SK-N-SH (cell line): ENCODE measurements at regions not wholly inside any gene's neighbourhood (a gene's known extent, or its start where the extent isn't known, plus 50 kb on each side); places are given as distances from the start of the nearest gene placed in this dataset.

Source experiments
- CTCF ChIA-PET: fragments of 300-600, 350-600 bp; formaldehyde crosslinking; extraction: SDS; loops from one replicate; lab custom pipeline; 2021; lab: Yijun Ruan, JAX
- POLR2A ChIA-PET: fragments of 350-600 bp; sonication (Branson Sonifier 250); formaldehyde crosslinking; extraction: SDS; loops from one replicate; lab custom pipeline; 2020; ENCODE audit warnings: antibody characterized with exemption, inconsistent platforms; lab: Yijun Ruan, JAX
- DNase-seq: peaks from one replicate; pipeline ENCODE4 v3.0.0; 2012
- H2AFZ ChIP-seq: fragments of 200-600 bp; sonication (generic); 2 replicates; pipeline ENCODE4 v1.8.1; 2016; ENCODE audit warnings: antibody characterized with exemption, mild to moderate bottlenecking, low read depth
- H3F3A ChIP-seq: fragments of 200-600 bp; sonication (generic); replicated peaks from 2 replicates; pipeline ENCODE3; 2016; ENCODE audit warnings: antibody characterized with exemption, mild to moderate bottlenecking; ENCODE audit not compliant: insufficient read depth
- H3K27ac ChIP-seq, 2 experiments: fragments of 200-500 bp in 1 of 2; fragments of 200-600 bp in 1 of 2; sonication (Bioruptor generic) in 1 of 2; sonication (generic), shearing (Covaris generic) in 1 of 2; 2 replicates each; pipeline versions ENCODE4 v1.5.1 to v1.6.1; 2014 to 2016; ENCODE audit warnings: low read depth in 2 of 2, inconsistent platforms in 1 of 2, low read length in 1 of 2, mild to moderate bottlenecking in 1 of 2, mixed read lengths in 1 of 2
- H3K27me3 ChIP-seq: fragments of 200-600 bp; sonication (generic), shearing (Covaris generic); 2 replicates; pipeline ENCODE4 v1.6.1; 2016; ENCODE audit warnings: mixed run types; ENCODE audit not compliant: insufficient read depth
- H3K36me3 ChIP-seq, 2 experiments: fragments of 200-500 bp in 1 of 2; fragments of 200-600 bp in 1 of 2; sonication (Bioruptor generic) in 1 of 2; sonication (generic) in 1 of 2; replicated peaks in 1 of 2; 2 replicates each; pipeline versions ENCODE3 to v1.5.1; 2014 to 2016; ENCODE audit warnings: low read length in 1 of 2, mild to moderate bottlenecking in 1 of 2; ENCODE audit not compliant: insufficient read depth in 2 of 2, control insufficient read depth in 1 of 2
- H3K4me1 ChIP-seq, 2 experiments: fragments of 200-500 bp in 1 of 2; fragments of 200-600 bp in 1 of 2; sonication (Bioruptor generic) in 1 of 2; sonication (generic), shearing (Covaris generic) in 1 of 2; 2 replicates each; pipeline versions ENCODE4 v1.5.1 to v1.6.1; 2014 to 2016; ENCODE audit warnings: low read depth in 1 of 2, low read length in 1 of 2, mixed run types in 1 of 2; ENCODE audit not compliant: insufficient read depth in 2 of 2, control insufficient read depth in 1 of 2
- H3K4me2 ChIP-seq: fragments of 200-600 bp; sonication (generic), shearing (Covaris generic); 2 replicates; pipeline ENCODE4 v1.6.1; 2017; ENCODE audit warnings: mixed run types
- H3K4me3 ChIP-seq, 2 experiments: fragments of 200-500 bp in 1 of 2; fragments of 200-600 bp in 1 of 2; sonication (Bioruptor generic) in 1 of 2; sonication (generic), shearing (Covaris generic) in 1 of 2; 2 replicates each; pipeline versions ENCODE4 v1.5.1 to v1.8.1; 2014 to 2016; ENCODE audit warnings: low read depth in 2 of 2, inconsistent platforms in 1 of 2, low read length in 1 of 2, mild to moderate bottlenecking in 1 of 2, mixed read lengths in 1 of 2, moderate library complexity in 1 of 2
- H3K79me2 ChIP-seq: fragments of 200-600 bp; sonication (generic); 2 replicates; pipeline ENCODE4 v1.8.1; 2017; ENCODE audit warnings: mild to moderate bottlenecking; ENCODE audit not compliant: insufficient read depth
- H3K9ac ChIP-seq: fragments of 200-600 bp; sonication (generic); 2 replicates; pipeline ENCODE4 v1.6.1; 2017; ENCODE audit warnings: mixed run types
- H3K9me2 ChIP-seq: fragments of 200-600 bp; sonication (generic); 2 replicates; pipeline ENCODE4 v1.6.1; 2017; ENCODE audit warnings: mixed run types
- H3K9me3 ChIP-seq: fragments of 200-600 bp; sonication (generic); 2 replicates; pipeline ENCODE4 v1.6.1; 2017; ENCODE audit warnings: mixed run types, mild to moderate bottlenecking, moderate library complexity
- H4K20me1 ChIP-seq: fragments of 200-600 bp; sonication (generic); 2 replicates; pipeline ENCODE4 v1.6.1; 2017; ENCODE audit warnings: mild to moderate bottlenecking, mixed run types; ENCODE audit not compliant: insufficient read depth
- ELF1 ChIP-seq: IDR thresholded peaks from 2 replicates; pipeline ENCODE4 v1.4.0; 2012
- FOSL2 ChIP-seq: IDR thresholded peaks from 2 replicates; pipeline ENCODE4 v1.4.0; 2012; ENCODE audit warnings: low read depth, mild to moderate bottlenecking, moderate library complexity, borderline replicate concordance
- GABPA ChIP-seq: IDR thresholded peaks from 2 replicates; pipeline ENCODE4 v1.4.0; 2012; ENCODE audit warnings: low read depth, mild to moderate bottlenecking
- GATA2 ChIP-seq: sonication (generic); formaldehyde crosslinking; IDR thresholded peaks from 2 replicates; pipeline ENCODE4 v1.5.0; 2020; ENCODE audit warnings: mild to moderate bottlenecking, missing genetic modification reagents
- NFIC ChIP-seq: IDR thresholded peaks from 2 replicates; pipeline ENCODE4 v1.4.0; 2012; ENCODE audit warnings: borderline replicate concordance
- RAD21 ChIP-seq: IDR thresholded peaks from 2 replicates; pipeline ENCODE4 v1.6.1; 2012; ENCODE audit warnings: mild to moderate bottlenecking, low read length
- SIN3A ChIP-seq: IDR thresholded peaks from 2 replicates; pipeline ENCODE4 v1.6.1; 2012; ENCODE audit warnings: low read depth, mild to moderate bottlenecking, low read length, moderate library complexity, borderline replicate concordance
- WGBS: methylation state at CpG from one replicate; pipeline ENCODE4 v1.1.6; 2017; ENCODE audit warnings: low lambda C conversion rate; 5-methylcytosine and 5-hydroxymethylcytosine counted together
- TF ChIP-seq, protein P1 (sequence below): fragments of 150-350 bp; IDR thresholded peaks from 2 replicates; pipeline ENCODE4 v1.6.1; 2017; ENCODE audit warnings: antibody characterized with exemption, low read length, low read depth, borderline replicate concordance
- TF ChIP-seq, protein P2 (sequence below): IDR thresholded peaks from 2 replicates; pipeline ENCODE4 v1.4.0; 2012; ENCODE audit warnings: low read depth, borderline replicate concordance
- TF ChIP-seq, protein P3 (sequence below): fragments of 150-350 bp; IDR thresholded peaks from 2 replicates; pipeline ENCODE4 v1.6.1; 2016; ENCODE audit warnings: mild to moderate bottlenecking, low read depth, low read length

DNA sequence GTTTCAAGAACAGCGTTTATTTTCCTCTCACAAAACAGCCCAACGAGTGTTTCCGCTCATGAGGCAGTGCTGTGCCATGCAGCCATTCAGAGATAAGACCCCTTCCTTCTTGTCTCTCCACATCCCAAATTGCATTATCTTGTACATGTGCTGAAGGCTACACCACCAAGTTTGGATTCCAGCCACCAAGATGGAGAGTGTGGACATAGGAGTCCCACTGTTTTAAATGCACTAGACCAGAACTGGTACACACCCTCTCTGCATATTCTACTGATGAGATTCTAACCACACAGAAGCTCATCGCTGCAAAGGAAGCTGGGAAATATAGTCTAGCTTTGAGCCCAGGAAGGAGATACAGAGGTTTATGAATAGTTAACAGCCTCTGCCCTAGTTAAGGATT, 509.4 kb downstream of the NFIB start:
- H3K79me2 ChIP-seq: no peaks in the 10 kb centered on the region
- no peak for DNase-seq

DNA sequence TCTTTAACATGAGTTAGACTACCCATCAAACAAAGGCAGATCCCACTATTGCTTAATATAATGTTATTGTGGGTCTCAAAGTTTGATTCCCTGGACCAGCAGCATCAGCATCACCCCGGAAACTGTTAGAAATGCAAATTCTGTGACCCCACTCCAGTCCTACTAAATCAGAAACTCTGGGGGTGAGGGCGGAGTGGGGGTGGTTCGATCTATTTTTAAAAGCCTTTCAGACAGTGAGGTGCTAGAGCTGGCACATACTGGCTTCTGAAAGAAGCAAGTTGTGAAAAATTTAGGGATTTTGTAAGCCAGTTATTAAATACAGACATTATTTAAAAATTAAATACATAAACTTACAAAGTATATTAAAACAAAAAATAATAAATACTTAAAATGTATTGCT, 513.2 kb downstream of the NFIB start:
- H3K9me3 ChIP-seq: no peaks in the 10 kb centered on the region
- H3K4me3 ChIP-seq: no peak overlapping the region
- WGBS: 74% methylated on average over 3 of the region's 3 CpGs
- POLR2A ChIA-PET: no interaction called here
- H3K27ac ChIP-seq: no peak overlapping the region
- H3F3A ChIP-seq: no peaks in the 10 kb centered on the region
- no peaks in the 10 kb centered on the region for H3K36me3 ChIP-seq
- no peak overlapping the region for H2AFZ ChIP-seq
- no peaks in the 10 kb centered on the region; a peak in 1 of 4 replicates for H3K4me1 ChIP-seq
- H4K20me1 ChIP-seq: no peaks in the 10 kb centered on the region
- CTCF ChIA-PET: interaction anchor here (1.3 kb wide), 1 partner anchor 523 kb away, joined by 4 read pairs; no protein-coding TSS in a partner anchor
- TF ChIP-seq FOSL2 (no peak), ELF1 (no peak), RAD21 (no peak), NFIC (no peak), GATA2 (CRISPR knock-in tag) (no peak)
- TF ChIP-seq, protein P1, sequence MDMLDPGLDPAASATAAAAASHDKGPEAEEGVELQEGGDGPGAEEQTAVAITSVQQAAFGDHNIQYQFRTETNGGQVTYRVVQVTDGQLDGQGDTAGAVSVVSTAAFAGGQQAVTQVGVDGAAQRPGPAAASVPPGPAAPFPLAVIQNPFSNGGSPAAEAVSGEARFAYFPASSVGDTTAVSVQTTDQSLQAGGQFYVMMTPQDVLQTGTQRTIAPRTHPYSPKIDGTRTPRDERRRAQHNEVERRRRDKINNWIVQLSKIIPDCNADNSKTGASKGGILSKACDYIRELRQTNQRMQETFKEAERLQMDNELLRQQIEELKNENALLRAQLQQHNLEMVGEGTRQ: no peak
- TF ChIP-seq, protein P2, sequence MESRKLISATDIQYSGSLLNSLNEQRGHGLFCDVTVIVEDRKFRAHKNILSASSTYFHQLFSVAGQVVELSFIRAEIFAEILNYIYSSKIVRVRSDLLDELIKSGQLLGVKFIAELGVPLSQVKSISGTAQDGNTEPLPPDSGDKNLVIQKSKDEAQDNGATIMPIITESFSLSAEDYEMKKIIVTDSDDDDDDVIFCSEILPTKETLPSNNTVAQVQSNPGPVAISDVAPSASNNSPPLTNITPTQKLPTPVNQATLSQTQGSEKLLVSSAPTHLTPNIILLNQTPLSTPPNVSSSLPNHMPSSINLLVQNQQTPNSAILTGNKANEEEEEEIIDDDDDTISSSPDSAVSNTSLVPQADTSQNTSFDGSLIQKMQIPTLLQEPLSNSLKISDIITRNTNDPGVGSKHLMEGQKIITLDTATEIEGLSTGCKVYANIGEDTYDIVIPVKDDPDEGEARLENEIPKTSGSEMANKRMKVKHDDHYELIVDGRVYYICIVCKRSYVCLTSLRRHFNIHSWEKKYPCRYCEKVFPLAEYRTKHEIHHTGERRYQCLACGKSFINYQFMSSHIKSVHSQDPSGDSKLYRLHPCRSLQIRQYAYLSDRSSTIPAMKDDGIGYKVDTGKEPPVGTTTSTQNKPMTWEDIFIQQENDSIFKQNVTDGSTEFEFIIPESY: no peak
- TF ChIP-seq, all 33 proteins: peak for 0
- Histone ChIP-seq H3K9ac (no peak overlapping the region), H3K79me2 (no peaks in the 10 kb centered on the region), H3K9me2 (no peaks in the 10 kb centered on the region), H3K4me2 (no peak overlapping the region), H3K27me3 (no peaks in the 10 kb centered on the region)
- DNase-seq: no peak

More for the DNA sequence above, 509.4 kb downstream of the NFIB start:
- Histone ChIP-seq H3K9ac (no peak overlapping the region), H3K36me3 (no peaks in the 10 kb centered on the region), H3K27ac (no peak overlapping the region), H3K9me3 (no peaks in the 10 kb centered on the region), H3K9me2 (no peaks in the 10 kb centered on the region), H3K4me1 (no peaks in the 10 kb centered on the region; a peak in 1 of 4 replicates), H2AFZ (no peak overlapping the region), H3K4me2 (no peak overlapping the region), H3K4me3 (no peak overlapping the region), H3K27me3 (no peaks in the 10 kb centered on the region), H3F3A (no peaks in the 10 kb centered on the region), H4K20me1 (no peaks in the 10 kb centered on the region)
- CTCF ChIA-PET: interaction anchor here (1.1 kb wide), 1 partner anchor 13 kb away, joined by 3 read pairs; no protein-coding TSS in a partner anchor
- TF ChIP-seq SIN3A (no peak), ELF1 (no peak), GABPA (no peak)
- TF ChIP-seq, protein P3, sequence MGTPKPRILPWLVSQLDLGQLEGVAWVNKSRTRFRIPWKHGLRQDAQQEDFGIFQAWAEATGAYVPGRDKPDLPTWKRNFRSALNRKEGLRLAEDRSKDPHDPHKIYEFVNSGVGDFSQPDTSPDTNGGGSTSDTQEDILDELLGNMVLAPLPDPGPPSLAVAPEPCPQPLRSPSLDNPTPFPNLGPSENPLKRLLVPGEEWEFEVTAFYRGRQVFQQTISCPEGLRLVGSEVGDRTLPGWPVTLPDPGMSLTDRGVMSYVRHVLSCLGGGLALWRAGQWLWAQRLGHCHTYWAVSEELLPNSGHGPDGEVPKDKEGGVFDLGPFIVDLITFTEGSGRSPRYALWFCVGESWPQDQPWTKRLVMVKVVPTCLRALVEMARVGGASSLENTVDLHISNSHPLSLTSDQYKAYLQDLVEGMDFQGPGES: no peak
- TF ChIP-seq, protein P1: no peak
- POLR2A ChIA-PET: no interaction called here
- 97% methylated on average over 4 of the region's 4 CpGs for WGBS
